OCI-LY7 (cell line): ENCODE measurements at regions not wholly inside any gene's neighbourhood (a gene's known extent, or its start where the extent isn't known, plus 50 kb on each side); places are given as distances from the start of the nearest gene placed in this dataset.
"Not testable (repeated sequence)": the region's sequence is repeated elsewhere in the genome, so short reads cannot be mapped to it uniquely, and the experiment has no call there.

Experiments used
- CTCF ChIP-seq: fragments of 200-600 bp; sonication (generic); conservative IDR thresholded peaks from 2 replicates; pipeline ENCODE4 v1.5.1; 2014; ENCODE audit warnings: mild to moderate bottlenecking, antibody characterized with exemption, low read length, moderate library complexity, mixed read lengths
- EZH2phosphoT487 ChIP-seq: fragments of 200-600 bp; sonication (generic); IDR thresholded peaks from 2 replicates; pipeline ENCODE4 v1.6.1; 2018; ENCODE audit warnings: low read depth, borderline replicate concordance, mild to moderate bottlenecking, mixed run types, antibody characterized with exemption, low read length, moderate library complexity, mixed read lengths

- not testable (repeated sequence) for TF ChIP-seq CTCF, EZH2phosphoT487
Measured at GRCh38 chr13:44823555-44823954, 165.7 kb downstream of the NUFIP1 start.
